ENCODE measurements at regions not wholly inside any gene's neighbourhood (a gene's known extent, or its start where the extent isn't known, plus 50 kb on each side); places are given as distances from the start of the nearest gene placed in this dataset.

DNA sequence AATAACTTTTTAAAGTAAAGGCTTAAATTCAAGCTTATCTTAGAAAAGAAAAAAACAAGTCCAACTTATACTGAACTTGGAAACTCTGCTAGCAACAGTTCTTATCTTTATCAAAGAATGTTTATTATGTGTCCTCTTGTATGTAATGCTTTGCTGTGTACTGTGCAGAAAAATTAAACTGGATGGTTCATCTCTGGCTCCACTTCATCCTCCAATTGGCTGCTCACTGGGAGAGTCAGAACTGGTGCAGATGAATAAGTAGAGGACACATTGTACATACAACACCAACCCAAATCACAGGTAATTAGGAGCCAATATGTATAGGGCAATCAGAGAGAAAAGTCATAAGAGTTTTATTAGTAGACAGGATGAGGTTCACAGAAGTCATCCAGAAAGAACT lies 123.6 kb upstream of the NAP1L1 start (continued):
- TF ChIP-seq, protein P1, sequence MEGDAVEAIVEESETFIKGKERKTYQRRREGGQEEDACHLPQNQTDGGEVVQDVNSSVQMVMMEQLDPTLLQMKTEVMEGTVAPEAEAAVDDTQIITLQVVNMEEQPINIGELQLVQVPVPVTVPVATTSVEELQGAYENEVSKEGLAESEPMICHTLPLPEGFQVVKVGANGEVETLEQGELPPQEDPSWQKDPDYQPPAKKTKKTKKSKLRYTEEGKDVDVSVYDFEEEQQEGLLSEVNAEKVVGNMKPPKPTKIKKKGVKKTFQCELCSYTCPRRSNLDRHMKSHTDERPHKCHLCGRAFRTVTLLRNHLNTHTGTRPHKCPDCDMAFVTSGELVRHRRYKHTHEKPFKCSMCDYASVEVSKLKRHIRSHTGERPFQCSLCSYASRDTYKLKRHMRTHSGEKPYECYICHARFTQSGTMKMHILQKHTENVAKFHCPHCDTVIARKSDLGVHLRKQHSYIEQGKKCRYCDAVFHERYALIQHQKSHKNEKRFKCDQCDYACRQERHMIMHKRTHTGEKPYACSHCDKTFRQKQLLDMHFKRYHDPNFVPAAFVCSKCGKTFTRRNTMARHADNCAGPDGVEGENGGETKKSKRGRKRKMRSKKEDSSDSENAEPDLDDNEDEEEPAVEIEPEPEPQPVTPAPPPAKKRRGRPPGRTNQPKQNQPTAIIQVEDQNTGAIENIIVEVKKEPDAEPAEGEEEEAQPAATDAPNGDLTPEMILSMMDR (conservative IDR thresholded peaks at IDR 0.05; ENCODE audit: low read depth, low read length) = no peak
- TF ChIP-seq FOS (IDR thresholded peaks at IDR 0.05; ENCODE audit: low read depth, low read length) = no peak
- TF ChIP-seq MAZ (IDR thresholded peaks at IDR 0.05; ENCODE audit: borderline replicate concordance, low read depth, low read length) = no peak

DNA sequence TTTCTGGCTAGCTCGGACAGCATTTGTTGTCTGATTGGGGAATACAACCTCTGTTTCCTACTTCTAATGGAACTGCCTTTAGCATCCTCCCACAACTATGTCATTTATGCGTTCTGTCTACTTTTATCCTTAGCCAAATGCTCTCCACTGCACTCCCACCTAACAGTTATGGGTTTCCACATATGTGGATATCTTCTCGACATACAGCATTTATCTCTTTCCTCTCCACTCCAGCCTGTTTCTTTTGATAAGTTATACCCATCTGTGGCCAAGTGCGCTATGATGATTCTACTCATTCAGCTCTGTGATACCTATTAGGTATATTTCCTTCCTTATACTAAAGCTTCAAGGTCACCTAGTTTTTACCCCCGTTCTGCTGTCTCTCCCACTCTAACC lies 122.2 kb upstream of the NAP1L1 start:
- H2AK9ac ChIP-seq (replicated peaks; ENCODE audit: low read depth, low read length, poor library complexity) = no peak overlapping the region
- H3K36me3 ChIP-seq (ENCODE audit: control insufficient read depth, insufficient read depth, low read length) = no peaks in the 10 kb centered on the region
- H2AK5ac ChIP-seq (ENCODE audit: low read depth, low read length) = no peak overlapping the region
- in situ Hi-C loops (cut with MboI; ENCODE audit: low sequenced_read_pairs) (no loop called here), dilution Hi-C loops (cut with HindIII; ENCODE audit: low sequenced_read_pairs, unreplicated experiment) (no loop called here), intact Hi-C loops (cut with micrococcal nuclease) (no loop called here)
- CTCF ChIA-PET = no interaction called here
- H3K14ac ChIP-seq (replicated peaks; ENCODE audit: low read depth, low read length) = no peak overlapping the region
- no peaks in the 10 kb centered on the region for H3K79me1 ChIP-seq (ENCODE audit: low read depth in 1 of 2, low read length in 2 of 2)
- no TSS peak for BruUV-seq (replicated peaks)
- POLR2A ChIA-PET (ENCODE audit: unreplicated experiment) = no interaction called here
- H3K4me3 ChIP-seq (ENCODE audit: insufficient read depth, low read depth, low read length) = no peak overlapping the region
- H3K56ac ChIP-seq (ENCODE audit: extremely low read depth, insufficient read depth, low read length) = no peak overlapping the region
- no peak overlapping the region for H3K18ac ChIP-seq (ENCODE audit: low read depth, low read length)
- no peak overlapping the region for H2BK20ac ChIP-seq (ENCODE audit: low read depth, low read length)
- no peaks in the 10 kb centered on the region for H4K20me1 ChIP-seq (ENCODE audit: insufficient read depth, low read length)
- H4K5ac ChIP-seq (ENCODE audit: low read depth, low read length) = no peak overlapping the region
- no peak overlapping the region for H3K4me2 ChIP-seq (ENCODE audit: low read depth, low read length)
- no peak for DNase-seq
- H2AFZ ChIP-seq (replicated peaks; ENCODE audit: low read length, poor library complexity) = no peak overlapping the region
- no peak overlapping the region for H4K8ac ChIP-seq (ENCODE audit: low read depth in 2 of 2, low read length in 2 of 2)
- H2BK120ac ChIP-seq (ENCODE audit: low read depth, low read length) = no peak overlapping the region
- H3K23ac ChIP-seq (ENCODE audit: low read depth, low read length) = no peak overlapping the region
- H2BK15ac ChIP-seq (ENCODE audit: low read depth, low read length) = no peak overlapping the region
- H3K4me1 ChIP-seq (ENCODE audit: control insufficient read depth, insufficient read depth, low read length) = no peaks in the 10 kb centered on the region
- peaks cover 2% of the 10 kb centered on the region; the same call in 1 of the 2 replicates for H3K27me3 ChIP-seq (ENCODE audit: control insufficient read depth, insufficient read depth, low read length)
- 100% methylated on average over 1 of the region's 5 CpGs; no CpG with 5 or more reads in 1 of the 2 experiments for WGBS, 2 experiments (ENCODE audit: extremely low coverage in 2 of 2, insufficient read length in 1 of 2)
- peaks cover 6% of the 10 kb centered on the region for H3K9me3 ChIP-seq (ENCODE audit: control insufficient read depth, insufficient read depth, low read length)
- no peak overlapping the region for H3K4ac ChIP-seq (ENCODE audit: low read depth, low read length)
- ATAC-seq (ENCODE audit: low read depth) = no peak
- no peak overlapping the region for H4K91ac ChIP-seq (ENCODE audit: insufficient read depth, low read depth, low read length)
- no peaks in the 10 kb centered on the region for H3K9me1 ChIP-seq (ENCODE audit: insufficient read depth, low read length)
- no peak overlapping the region for H3K9ac ChIP-seq (ENCODE audit: low read depth, low read length)
- no peak overlapping the region for H2BK5ac ChIP-seq (ENCODE audit: low read depth, low read length, poor library complexity, severe bottlenecking)
- no peak overlapping the region for H3K27ac ChIP-seq (ENCODE audit: insufficient read depth, low read length)
- TF ChIP-seq RFX5 (IDR thresholded peaks at IDR 0.05; ENCODE audit: low read depth, low read length) (no peak), NFE2L2 (IDR thresholded peaks at IDR 0.05; ENCODE audit: low read depth, low read length) (no peak), RCOR1 (IDR thresholded peaks at IDR 0.05; ENCODE audit: insufficient replicate concordance, low read length) (no peak), POLR2A (IDR thresholded peaks at IDR 0.05; ENCODE audit: low read depth, low read length) (no peak), CEBPB (IDR thresholded peaks at IDR 0.05; ENCODE audit: low read depth, low read length) (no peak), BHLHE40 (IDR thresholded peaks at IDR 0.05; ENCODE audit: low read depth, low read length) (no peak), MAFK (IDR thresholded peaks at IDR 0.05; ENCODE audit: low read depth, low read length) (no peak)
- TF ChIP-seq, protein P2, sequence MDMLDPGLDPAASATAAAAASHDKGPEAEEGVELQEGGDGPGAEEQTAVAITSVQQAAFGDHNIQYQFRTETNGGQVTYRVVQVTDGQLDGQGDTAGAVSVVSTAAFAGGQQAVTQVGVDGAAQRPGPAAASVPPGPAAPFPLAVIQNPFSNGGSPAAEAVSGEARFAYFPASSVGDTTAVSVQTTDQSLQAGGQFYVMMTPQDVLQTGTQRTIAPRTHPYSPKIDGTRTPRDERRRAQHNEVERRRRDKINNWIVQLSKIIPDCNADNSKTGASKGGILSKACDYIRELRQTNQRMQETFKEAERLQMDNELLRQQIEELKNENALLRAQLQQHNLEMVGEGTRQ (IDR thresholded peaks at IDR 0.05; ENCODE audit: low read depth, low read length) = no peak
- TF ChIP-seq, protein P3, sequence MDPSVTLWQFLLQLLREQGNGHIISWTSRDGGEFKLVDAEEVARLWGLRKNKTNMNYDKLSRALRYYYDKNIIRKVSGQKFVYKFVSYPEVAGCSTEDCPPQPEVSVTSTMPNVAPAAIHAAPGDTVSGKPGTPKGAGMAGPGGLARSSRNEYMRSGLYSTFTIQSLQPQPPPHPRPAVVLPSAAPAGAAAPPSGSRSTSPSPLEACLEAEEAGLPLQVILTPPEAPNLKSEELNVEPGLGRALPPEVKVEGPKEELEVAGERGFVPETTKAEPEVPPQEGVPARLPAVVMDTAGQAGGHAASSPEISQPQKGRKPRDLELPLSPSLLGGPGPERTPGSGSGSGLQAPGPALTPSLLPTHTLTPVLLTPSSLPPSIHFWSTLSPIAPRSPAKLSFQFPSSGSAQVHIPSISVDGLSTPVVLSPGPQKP (IDR thresholded peaks at IDR 0.05; ENCODE audit: borderline replicate concordance, low read depth, low read length) = no peak
- TF ChIP-seq, protein P1 (conservative IDR thresholded peaks at IDR 0.05; ENCODE audit: low read depth, low read length) = no peak
